ENCODE measurements at regions not wholly inside any gene's neighbourhood (a gene's known extent, or its start where the extent isn't known, plus 50 kb on each side); places are given as distances from the start of the nearest gene placed in this dataset.
A peak's percentile ranks its signal among the peaks of the same experiment; 100 is the strongest.

DNA sequence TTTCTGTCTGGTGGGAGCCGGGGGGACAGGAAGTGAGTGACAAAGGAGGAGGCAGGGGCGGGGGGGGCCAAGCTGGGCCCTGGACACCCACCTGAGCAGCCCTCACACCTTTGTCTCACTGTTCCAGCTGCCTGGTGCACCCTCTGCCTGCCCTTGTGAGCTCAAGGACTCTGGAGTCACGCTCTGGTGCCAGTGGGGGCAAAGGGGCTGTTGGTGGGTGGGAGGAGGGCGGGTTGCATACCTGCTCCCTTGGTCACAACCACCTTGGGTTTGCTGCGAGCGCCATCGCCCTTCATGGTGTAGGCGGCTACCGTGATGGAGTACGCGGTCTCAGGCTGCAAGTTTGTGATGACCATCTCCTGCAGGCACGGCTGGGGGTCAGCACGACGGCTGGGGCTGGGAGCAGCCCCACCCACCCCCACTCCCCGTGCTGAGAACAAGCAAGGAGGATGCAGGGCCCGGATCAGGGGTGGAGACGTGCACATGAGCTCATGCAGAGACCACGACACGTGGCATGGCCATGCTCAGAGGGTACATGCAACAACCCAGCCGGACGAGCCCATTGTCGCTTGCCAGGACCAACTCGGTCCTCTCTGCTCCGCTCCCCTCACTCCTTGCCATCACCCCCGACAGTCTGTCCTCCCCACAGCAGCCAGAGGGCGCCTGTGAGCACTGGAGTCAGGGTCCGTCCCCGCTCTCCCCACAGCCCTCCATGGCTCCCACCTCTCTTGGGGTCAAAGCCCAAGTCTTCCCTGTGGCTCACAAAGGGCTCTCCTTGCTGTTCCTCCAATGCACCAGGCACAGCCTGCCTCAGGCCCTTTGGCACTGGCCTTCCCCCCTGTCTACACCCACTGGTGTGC, 114.9 kb downstream of the PTPRS start:
- Histone ChIP-seq H3K4me3 (ENCODE audit: insufficient read depth in 1 of 2, low read depth in 1 of 2, low read length in 2 of 2) (no peak overlapping the region), H2AK5ac (ENCODE audit: low read length, severe bottlenecking) (no peak overlapping the region), H3K23ac (ENCODE audit: low read length in 2 of 2) (peak overlapping the region in 1 of 2 experiments; percentile 23), H3K4me2 (ENCODE audit: low read length, poor library complexity, severe bottlenecking) (no peak overlapping the region), H4K91ac (ENCODE audit: low read length) (no peak overlapping the region), H2AFZ (ENCODE audit: low read depth, low read length) (no peak overlapping the region), H3K36me3 (ENCODE audit: control insufficient read depth in 1 of 2, insufficient read depth in 2 of 2, low read depth in 1 of 2, low read length in 2 of 2) (peaks cover 42 to 73% of the 10 kb centered on the region in 2 experiments), H2BK120ac (ENCODE audit: low read depth, low read length) (no peak overlapping the region), H3K4ac (ENCODE audit: low read depth in 1 of 2, low read length in 2 of 2) (no peak overlapping the region), H2BK5ac (ENCODE audit: low read depth, low read length, poor library complexity, severe bottlenecking) (no peak overlapping the region), H2BK15ac (ENCODE audit: low read depth, poor library complexity, severe bottlenecking) (no peak overlapping the region), H3K27me3 (ENCODE audit: control insufficient read depth in 1 of 2, insufficient read depth in 1 of 2, low read length in 2 of 2) (no peaks in the 10 kb centered on the region), H3K9me3 (ENCODE audit: control insufficient read depth, low read length) (no peaks in the 10 kb centered on the region), H3K4me1 (ENCODE audit: control insufficient read depth, insufficient read depth, low read depth, low read length) (peaks cover 4% of the 10 kb centered on the region), H3K18ac (ENCODE audit: low read depth in 1 of 2, low read length in 2 of 2) (no peak overlapping the region), H4K8ac (ENCODE audit: low read length) (no peak overlapping the region), H3K14ac (ENCODE audit: low read length in 2 of 2) (no peak overlapping the region), H3K27ac (ENCODE audit: low read length, poor library complexity, severe bottlenecking) (no peak overlapping the region), H2BK12ac (ENCODE audit: low read length in 2 of 2) (no peak overlapping the region), H3K79me1 (replicated peaks; ENCODE audit: low read length, poor library complexity, severe bottlenecking) (no peaks in the 10 kb centered on the region), H3K9ac (ENCODE audit: low read length) (no peak overlapping the region)
- WGBS: 91% methylated on average over 26 of the region's 28 CpGs
- no peak for DNase-seq

- Histone ChIP-seq H2BK12ac (ENCODE audit: low read length in 2 of 2) (no peak overlapping the region), H3K27me3 (ENCODE audit: control insufficient read depth in 1 of 2, insufficient read depth in 1 of 2, low read length in 2 of 2) (no peaks in the 10 kb centered on the region), H2BK5ac (ENCODE audit: low read depth, low read length, poor library complexity, severe bottlenecking) (no peak overlapping the region), H2BK15ac (ENCODE audit: low read depth, poor library complexity, severe bottlenecking) (no peak overlapping the region), H3K14ac (ENCODE audit: low read length in 2 of 2) (no peak overlapping the region), H3K9me3 (ENCODE audit: control insufficient read depth, low read length) (no peaks in the 10 kb centered on the region), H4K91ac (ENCODE audit: low read length) (no peak overlapping the region), H3K79me1 (replicated peaks; ENCODE audit: low read length, poor library complexity, severe bottlenecking) (no peaks in the 10 kb centered on the region), H3K27ac (ENCODE audit: low read length, poor library complexity, severe bottlenecking) (no peak overlapping the region), H2AFZ (ENCODE audit: low read depth, low read length) (no peak overlapping the region), H3K18ac (ENCODE audit: low read depth in 1 of 2, low read length in 2 of 2) (no peak overlapping the region), H2AK5ac (ENCODE audit: low read length, severe bottlenecking) (no peak overlapping the region), H3K4ac (ENCODE audit: low read depth in 1 of 2, low read length in 2 of 2) (no peak overlapping the region), H3K4me3 (ENCODE audit: insufficient read depth in 1 of 2, low read depth in 1 of 2, low read length in 2 of 2) (no peak overlapping the region), H3K23ac (ENCODE audit: low read length in 2 of 2) (no peak overlapping the region), H2BK120ac (ENCODE audit: low read depth, low read length) (no peak overlapping the region), H3K36me3 (ENCODE audit: control insufficient read depth in 1 of 2, insufficient read depth in 2 of 2, low read depth in 1 of 2, low read length in 2 of 2) (peaks cover 46 to 77% of the 10 kb centered on the region in 2 experiments), H3K4me2 (ENCODE audit: low read length, poor library complexity, severe bottlenecking) (no peak overlapping the region), H3K9ac (ENCODE audit: low read length) (no peak overlapping the region), H4K8ac (ENCODE audit: low read length) (no peak overlapping the region), H3K4me1 (ENCODE audit: control insufficient read depth, insufficient read depth, low read depth, low read length) (peaks cover 4% of the 10 kb centered on the region)
- no peak for DNase-seq
- 93% methylated on average over 6 of the region's 6 CpGs for WGBS
Measured at GRCh38 chr19:5224480-5224879, 116.1 kb downstream of the PTPRS start.

GRCh38 chr19:5222821-5223321, 117.7 kb downstream of the PTPRS start:
- Histone ChIP-seq H3K36me3 (ENCODE audit: control insufficient read depth in 1 of 2, insufficient read depth in 2 of 2, low read depth in 1 of 2, low read length in 2 of 2) (peaks cover 54 to 77% of the 10 kb centered on the region in 2 experiments), H3K23ac (ENCODE audit: low read length in 2 of 2) (no peak overlapping the region), H3K4me2 (ENCODE audit: low read length, poor library complexity, severe bottlenecking) (no peak overlapping the region), H3K9ac (ENCODE audit: low read length) (no peak overlapping the region), H3K27me3 (ENCODE audit: control insufficient read depth in 1 of 2, insufficient read depth in 1 of 2, low read length in 2 of 2) (no peaks in the 10 kb centered on the region), H2BK120ac (ENCODE audit: low read depth, low read length) (no peak overlapping the region), H3K4ac (ENCODE audit: low read depth in 1 of 2, low read length in 2 of 2) (no peak overlapping the region), H2BK5ac (ENCODE audit: low read depth, low read length, poor library complexity, severe bottlenecking) (no peak overlapping the region), H3K18ac (ENCODE audit: low read depth in 1 of 2, low read length in 2 of 2) (no peak overlapping the region), H4K91ac (ENCODE audit: low read length) (no peak overlapping the region), H3K4me3 (ENCODE audit: insufficient read depth in 1 of 2, low read depth in 1 of 2, low read length in 2 of 2) (peak overlapping the region in 1 of 2 experiments; percentile 15), H3K4me1 (ENCODE audit: control insufficient read depth, insufficient read depth, low read depth, low read length) (peaks cover 4% of the 10 kb centered on the region), H2BK12ac (ENCODE audit: low read length in 2 of 2) (no peak overlapping the region), H2AK5ac (ENCODE audit: low read length, severe bottlenecking) (no peak overlapping the region), H4K8ac (ENCODE audit: low read length) (no peak overlapping the region), H3K27ac (ENCODE audit: low read length, poor library complexity, severe bottlenecking) (no peak overlapping the region), H2AFZ (ENCODE audit: low read depth, low read length) (no peak overlapping the region), H3K9me3 (ENCODE audit: control insufficient read depth, low read length) (peaks cover under 1% of the 10 kb centered on the region), H3K79me1 (replicated peaks; ENCODE audit: low read length, poor library complexity, severe bottlenecking) (no peaks in the 10 kb centered on the region), H2BK15ac (ENCODE audit: low read depth, poor library complexity, severe bottlenecking) (peak overlapping the region; percentile 30), H3K14ac (ENCODE audit: low read length in 2 of 2) (no peak overlapping the region)
- WGBS: 98% methylated on average over 49 of the region's 53 CpGs
- no peak for DNase-seq

- peaks cover 58 to 72% of the 10 kb centered on the region in 2 experiments for H3K36me3 ChIP-seq (ENCODE audit: control insufficient read depth in 1 of 2, insufficient read depth in 2 of 2, low read depth in 1 of 2, low read length in 2 of 2)
- DNase-seq: no peak
- H2AK5ac ChIP-seq (ENCODE audit: low read length, severe bottlenecking): no peak overlapping the region
- no peak overlapping the region for H3K4ac ChIP-seq (ENCODE audit: low read depth in 1 of 2, low read length in 2 of 2)
- peaks cover 4% of the 10 kb centered on the region for H3K4me1 ChIP-seq (ENCODE audit: control insufficient read depth, insufficient read depth, low read depth, low read length)
- no peak overlapping the region for H2AFZ ChIP-seq (ENCODE audit: low read depth, low read length)
- H4K91ac ChIP-seq (ENCODE audit: low read length): no peak overlapping the region
- no peak overlapping the region for H2BK5ac ChIP-seq (ENCODE audit: low read depth, low read length, poor library complexity, severe bottlenecking)
- peaks cover 7% of the 10 kb centered on the region for H3K9me3 ChIP-seq (ENCODE audit: control insufficient read depth, low read length)
- H3K9ac ChIP-seq (ENCODE audit: low read length): no peak overlapping the region
- no peak overlapping the region for H2BK15ac ChIP-seq (ENCODE audit: low read depth, poor library complexity, severe bottlenecking)
- 98% methylated on average over 13 of the region's 22 CpGs for WGBS
- no peak overlapping the region for H3K14ac ChIP-seq (ENCODE audit: low read length in 2 of 2)
- H3K18ac ChIP-seq (ENCODE audit: low read depth in 1 of 2, low read length in 2 of 2): no peak overlapping the region
- H2BK12ac ChIP-seq (ENCODE audit: low read length in 2 of 2): no peak overlapping the region
- no peaks in the 10 kb centered on the region for H3K79me1 ChIP-seq (replicated peaks; ENCODE audit: low read length, poor library complexity, severe bottlenecking)
- H3K23ac ChIP-seq (ENCODE audit: low read length in 2 of 2): no peak overlapping the region
- no peaks in the 10 kb centered on the region for H3K27me3 ChIP-seq (ENCODE audit: control insufficient read depth in 1 of 2, insufficient read depth in 1 of 2, low read length in 2 of 2)
- no peak overlapping the region for H3K4me2 ChIP-seq (ENCODE audit: low read length, poor library complexity, severe bottlenecking)
- no peak overlapping the region for H2BK120ac ChIP-seq (ENCODE audit: low read depth, low read length)
- no peak overlapping the region for H4K8ac ChIP-seq (ENCODE audit: low read length)
- no peak overlapping the region for H3K4me3 ChIP-seq (ENCODE audit: insufficient read depth in 1 of 2, low read depth in 1 of 2, low read length in 2 of 2)
- H3K27ac ChIP-seq (ENCODE audit: low read length, poor library complexity, severe bottlenecking): no peak overlapping the region
Measured at GRCh38 chr19:5222178-5222577, 118.4 kb downstream of the PTPRS start.

All from mesenchymal stem cell (in vitro differentiated cells and primary cell).